ENCODE measurements at regions not wholly inside any gene's neighbourhood (a gene's known extent, or its start where the extent isn't known, plus 50 kb on each side); places are given as distances from the start of the nearest gene placed in this dataset.
"Not testable (repeated sequence)": the region's sequence is repeated elsewhere in the genome, so short reads cannot be mapped to it uniquely, and the experiment has no call there.

DNA sequence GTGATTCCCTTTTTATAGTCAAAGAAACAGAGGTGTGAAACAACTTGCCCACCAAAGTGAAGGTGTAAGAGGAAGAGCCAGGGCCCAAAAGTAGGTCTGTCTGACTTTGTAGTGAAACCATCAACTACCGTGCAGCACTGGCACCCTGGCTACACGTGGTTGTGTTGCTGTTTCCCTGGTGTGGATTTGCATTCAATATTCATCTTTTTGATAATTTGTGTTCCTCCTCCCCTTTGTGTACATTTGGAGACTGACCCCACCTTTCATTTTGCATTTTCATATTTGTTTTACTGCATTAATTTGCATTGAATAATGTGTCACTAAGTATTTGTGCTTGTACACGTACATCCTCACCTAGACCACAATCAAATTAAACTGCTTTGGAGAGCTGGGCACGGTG, 873.8 kb upstream of the WWC1 start:
- Histone ChIP-seq H3K4me3 (ENCODE audit: low read depth, low read length, poor library complexity, severe bottlenecking) (no peak overlapping the region), H2AFZ (ENCODE audit: low read length) (no peak overlapping the region), H3K4me2 (ENCODE audit: low read length) (no peak overlapping the region), H4K20me1 (ENCODE audit: insufficient read depth, low read length) (no peaks in the 10 kb centered on the region), H3K36me3 (ENCODE audit: insufficient read depth, low read length) (no peaks in the 10 kb centered on the region), H3K4me1 (ENCODE audit: insufficient read depth, low read length, severe bottlenecking) (no peaks in the 10 kb centered on the region), H3K79me2 (ENCODE audit: insufficient read depth, low read length) (no peaks in the 10 kb centered on the region), H3K9ac (ENCODE audit: low read length) (no peak overlapping the region), H3K27me3 (ENCODE audit: insufficient read depth, low read length) (no peaks in the 10 kb centered on the region), H3F3A (ENCODE audit: insufficient read depth, low read length) (no peaks in the 10 kb centered on the region), H3K9me2 (ENCODE audit: low read depth, low read length) (no peaks in the 10 kb centered on the region), H3K27ac (ENCODE audit: low read depth, low read length, poor library complexity, severe bottlenecking) (no peak overlapping the region), H3K9me3 (ENCODE audit: low read length) (no peaks in the 10 kb centered on the region)
- no peak for TF ChIP-seq EZH2 (IDR thresholded peaks at IDR 0.05; ENCODE audit: borderline replicate concordance, low read length)
- TF ChIP-seq, protein P1, sequence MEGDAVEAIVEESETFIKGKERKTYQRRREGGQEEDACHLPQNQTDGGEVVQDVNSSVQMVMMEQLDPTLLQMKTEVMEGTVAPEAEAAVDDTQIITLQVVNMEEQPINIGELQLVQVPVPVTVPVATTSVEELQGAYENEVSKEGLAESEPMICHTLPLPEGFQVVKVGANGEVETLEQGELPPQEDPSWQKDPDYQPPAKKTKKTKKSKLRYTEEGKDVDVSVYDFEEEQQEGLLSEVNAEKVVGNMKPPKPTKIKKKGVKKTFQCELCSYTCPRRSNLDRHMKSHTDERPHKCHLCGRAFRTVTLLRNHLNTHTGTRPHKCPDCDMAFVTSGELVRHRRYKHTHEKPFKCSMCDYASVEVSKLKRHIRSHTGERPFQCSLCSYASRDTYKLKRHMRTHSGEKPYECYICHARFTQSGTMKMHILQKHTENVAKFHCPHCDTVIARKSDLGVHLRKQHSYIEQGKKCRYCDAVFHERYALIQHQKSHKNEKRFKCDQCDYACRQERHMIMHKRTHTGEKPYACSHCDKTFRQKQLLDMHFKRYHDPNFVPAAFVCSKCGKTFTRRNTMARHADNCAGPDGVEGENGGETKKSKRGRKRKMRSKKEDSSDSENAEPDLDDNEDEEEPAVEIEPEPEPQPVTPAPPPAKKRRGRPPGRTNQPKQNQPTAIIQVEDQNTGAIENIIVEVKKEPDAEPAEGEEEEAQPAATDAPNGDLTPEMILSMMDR (IDR thresholded peaks at IDR 0.05; ENCODE audit: low read length), result no peak

DNA sequence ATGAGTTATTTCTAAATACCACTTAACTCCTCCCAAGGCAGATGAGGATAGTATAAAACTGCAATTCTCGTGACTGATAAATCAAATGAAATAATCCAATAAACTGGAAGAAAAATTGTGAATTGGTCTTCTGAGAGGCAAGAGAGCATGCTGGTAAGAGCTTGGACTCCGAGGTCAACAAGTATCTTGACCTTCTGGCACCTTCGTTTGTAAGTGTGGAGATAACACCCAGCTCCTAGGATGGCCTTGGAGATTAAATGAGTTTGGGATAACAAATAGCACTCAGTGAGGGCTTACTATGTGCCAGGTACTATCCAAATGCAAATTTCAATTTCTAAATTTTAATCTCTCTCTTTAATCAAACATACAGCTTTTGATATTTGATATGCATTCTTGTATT, 866.3 kb upstream of the WWC1 start:
- Histone ChIP-seq H2AFZ (ENCODE audit: low read length) (no peak overlapping the region), H3K36me3 (ENCODE audit: insufficient read depth, low read length) (no peaks in the 10 kb centered on the region), H3K4me1 (ENCODE audit: insufficient read depth, low read length, severe bottlenecking) (no peaks in the 10 kb centered on the region), H4K20me1 (ENCODE audit: insufficient read depth, low read length) (no peaks in the 10 kb centered on the region), H3K27me3 (ENCODE audit: insufficient read depth, low read length) (no peaks in the 10 kb centered on the region), H3F3A (ENCODE audit: insufficient read depth, low read length) (no peaks in the 10 kb centered on the region), H3K79me2 (ENCODE audit: insufficient read depth, low read length) (no peaks in the 10 kb centered on the region), H3K27ac (ENCODE audit: low read depth, low read length, poor library complexity, severe bottlenecking) (no peak overlapping the region), H3K9me3 (ENCODE audit: low read length) (no peaks in the 10 kb centered on the region), H3K9ac (ENCODE audit: low read length) (no peak overlapping the region), H3K4me2 (ENCODE audit: low read length) (no peak overlapping the region), H3K4me3 (ENCODE audit: low read depth, low read length, poor library complexity, severe bottlenecking) (no peak overlapping the region), H3K9me2 (ENCODE audit: low read depth, low read length) (no peaks in the 10 kb centered on the region)
- no peak for TF ChIP-seq EZH2 (IDR thresholded peaks at IDR 0.05; ENCODE audit: borderline replicate concordance, low read length)
- TF ChIP-seq, protein P1 (IDR thresholded peaks at IDR 0.05; ENCODE audit: low read length), result no peak

DNA sequence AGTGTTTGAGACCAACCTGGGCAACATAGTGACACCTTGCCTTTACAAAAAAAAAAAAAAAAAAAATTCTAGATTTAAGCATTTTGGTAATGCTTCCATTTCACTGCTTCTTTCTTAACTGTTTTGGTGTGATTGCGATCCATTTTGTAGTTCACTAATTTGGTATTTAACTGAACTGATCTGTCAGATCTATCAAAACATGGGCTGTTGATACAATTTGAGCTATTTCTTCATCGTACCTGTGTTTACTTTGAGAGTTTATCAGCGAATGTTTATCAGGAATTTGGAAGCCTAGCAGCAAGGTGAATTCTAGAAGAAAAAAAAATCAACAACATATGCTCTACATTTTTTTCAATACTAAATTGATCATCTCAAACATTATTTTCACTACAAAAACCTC, 864.9 kb upstream of the WWC1 start:
- Histone ChIP-seq H3K27ac (ENCODE audit: low read depth, low read length, poor library complexity, severe bottlenecking) (no peak overlapping the region), H3K9ac (ENCODE audit: low read length) (no peak overlapping the region), H3K4me3 (ENCODE audit: low read depth, low read length, poor library complexity, severe bottlenecking) (no peak overlapping the region), H3K79me2 (ENCODE audit: insufficient read depth, low read length) (no peaks in the 10 kb centered on the region), H3K4me1 (ENCODE audit: insufficient read depth, low read length, severe bottlenecking) (no peaks in the 10 kb centered on the region), H4K20me1 (ENCODE audit: insufficient read depth, low read length) (no peaks in the 10 kb centered on the region), H2AFZ (ENCODE audit: low read length) (no peak overlapping the region), H3K9me2 (ENCODE audit: low read depth, low read length) (no peaks in the 10 kb centered on the region), H3K27me3 (ENCODE audit: insufficient read depth, low read length) (no peaks in the 10 kb centered on the region), H3F3A (ENCODE audit: insufficient read depth, low read length) (no peaks in the 10 kb centered on the region), H3K36me3 (ENCODE audit: insufficient read depth, low read length) (no peaks in the 10 kb centered on the region), H3K4me2 (ENCODE audit: low read length) (no peak overlapping the region), H3K9me3 (ENCODE audit: low read length) (no peaks in the 10 kb centered on the region)
- TF ChIP-seq EZH2 (IDR thresholded peaks at IDR 0.05; ENCODE audit: borderline replicate concordance, low read length), result no peak
- TF ChIP-seq, protein P1 (IDR thresholded peaks at IDR 0.05; ENCODE audit: low read length), result no peak

DNA sequence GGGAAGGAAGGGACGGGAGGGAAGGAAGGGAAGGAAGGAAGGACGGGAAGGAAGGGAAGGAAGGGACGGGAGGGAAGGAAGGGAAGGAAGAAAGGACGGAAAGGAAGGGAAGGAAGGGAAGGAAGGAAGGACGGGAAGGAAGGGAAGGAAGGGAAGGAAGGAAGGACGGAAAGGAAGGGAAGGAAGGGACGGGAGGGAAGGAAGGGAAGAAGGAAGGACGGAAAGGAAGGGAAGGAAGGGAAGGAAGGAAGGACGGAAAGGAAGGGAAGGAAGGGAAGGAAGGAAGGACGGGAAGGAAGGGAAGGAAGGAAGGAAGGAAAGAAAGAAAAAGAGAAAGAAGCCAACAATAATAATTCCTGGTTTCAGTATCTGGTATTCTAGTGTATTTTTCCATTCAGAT, 863.8 kb upstream of the WWC1 start:
- not testable (repeated sequence) for H3K27ac ChIP-seq (ENCODE audit: low read depth, low read length, poor library complexity, severe bottlenecking); H3F3A ChIP-seq (ENCODE audit: insufficient read depth, low read length); H3K9ac ChIP-seq (ENCODE audit: low read length); H2AFZ ChIP-seq (ENCODE audit: low read length); H3K36me3 ChIP-seq (ENCODE audit: insufficient read depth, low read length); H4K20me1 ChIP-seq (ENCODE audit: insufficient read depth, low read length); H3K4me1 ChIP-seq (ENCODE audit: insufficient read depth, low read length, severe bottlenecking); H3K9me2 ChIP-seq (ENCODE audit: low read depth, low read length); H3K79me2 ChIP-seq (ENCODE audit: insufficient read depth, low read length); H3K9me3 ChIP-seq (ENCODE audit: low read length); H3K4me2 ChIP-seq (ENCODE audit: low read length); H3K27me3 ChIP-seq (ENCODE audit: insufficient read depth, low read length); H3K4me3 ChIP-seq (ENCODE audit: low read depth, low read length, poor library complexity, severe bottlenecking)
